ENCODE measurements at regions not wholly inside any gene's neighbourhood (a gene's known extent, or its start where the extent isn't known, plus 50 kb on each side); places are given as distances from the start of the nearest gene placed in this dataset.

GRCh38 chr6:56366141-56366852, 118.9 kb upstream of the COL21A1 start:
- POLR2A ChIA-PET = no interaction called here
- RAD21 ChIA-PET (ENCODE audit: low non-redundant PET in 1 of 2, low total read pairs in 2 of 2, uncharacterized antibody in 2 of 2, unreplicated experiment in 2 of 2) = no interaction called here
- Histone ChIP-seq H3K79me2 (ENCODE audit: insufficient read depth, low read length) (no peaks in the 10 kb centered on the region), H3K9me2 (ENCODE audit: insufficient read depth) (no peaks in the 10 kb centered on the region), H3K9ac (ENCODE audit: low read length) (no peak overlapping the region), H3K4me3 (replicated peaks in 1 of 2; ENCODE audit: low read depth in 1 of 2, low read length in 2 of 2) (no peak overlapping the region), H3K27me3 (ENCODE audit: insufficient read depth, low read length) (no peaks in the 10 kb centered on the region), H3K4me2 (ENCODE audit: low read length) (no peak overlapping the region), H3K9me3 (ENCODE audit: control insufficient read depth in 1 of 2, insufficient read depth in 1 of 2, low read depth in 1 of 2, low read length in 2 of 2) (no peaks in the 10 kb centered on the region), H4K20me1 (ENCODE audit: insufficient read depth) (no peaks in the 10 kb centered on the region), H3K27ac (ENCODE audit: low read depth, low read length) (no peak overlapping the region), H3K4me1 (ENCODE audit: control insufficient read depth in 1 of 2, insufficient read depth in 2 of 2, low read length in 2 of 2) (peaks cover 11 to 18% of the 10 kb centered on the region in 2 experiments), H2AFZ (ENCODE audit: low read depth, low read length, poor library complexity, severe bottlenecking) (no peak overlapping the region), H3K36me3 (ENCODE audit: control insufficient read depth in 1 of 2, insufficient read depth in 2 of 2, low read length in 2 of 2) (no peaks in the 10 kb centered on the region)
- no TSS peak for BruUV-seq (replicated peaks)
- CTCF ChIA-PET = no interaction called here
- ATAC-seq = no peak
- no peak for TF ChIP-seq TCF7L2 (IDR thresholded peaks at IDR 0.05; ENCODE audit: borderline replicate concordance, extremely low read depth, insufficient read depth, insufficient read length)
- TF ChIP-seq YY1 (IDR thresholded peaks at IDR 0.05; ENCODE audit: extremely low read depth, insufficient replicate concordance, low read depth, low read length) = no peak
- TF ChIP-seq ELF1 (IDR thresholded peaks at IDR 0.05; ENCODE audit: borderline replicate concordance, low read depth) = no peak
- no peak for TF ChIP-seq RAD21 (IDR thresholded peaks at IDR 0.05; ENCODE audit: low read depth)
- no peak for TF ChIP-seq POLR2AphosphoS5 (IDR thresholded peaks at IDR 0.05; ENCODE audit: low read depth, low read length)
- TF ChIP-seq EZH2 (IDR thresholded peaks at IDR 0.05) = no peak
- no peak for TF ChIP-seq FOSL1 (IDR thresholded peaks at IDR 0.05; ENCODE audit: low read depth)
- no peak for TF ChIP-seq REST (IDR thresholded peaks at IDR 0.05; ENCODE audit: low read depth)
- TF ChIP-seq SIN3A (IDR thresholded peaks at IDR 0.05; ENCODE audit: low read depth) = no peak
- TF ChIP-seq JUND (IDR thresholded peaks at IDR 0.05) = no peak
- intact Hi-C loops (cut with micrococcal nuclease) = no loop called here
- DNase-seq (ENCODE audit: low read depth, low spot score) = no peak

Data from HCT116 (cell line).